Muscle of leg (tissue), 3 donors: ENCODE measurements at regions not wholly inside any gene's neighbourhood (a gene's known extent, or its start where the extent isn't known, plus 50 kb on each side); places are given as distances from the start of the nearest gene placed in this dataset.

Source experiments
- DNase-seq: peaks from one replicate; pipeline ENCODE4 v3.0.0; 2013
- H3K27ac ChIP-seq: one replicate; pipeline ENCODE4 v1.5.1; 2013; ENCODE audit warnings: mild to moderate bottlenecking, low read length, control low read depth
- H3K27me3 ChIP-seq: one replicate; pipeline ENCODE4 v1.6.1; 2013; ENCODE audit warnings: low read length; ENCODE audit not compliant: control insufficient read depth, insufficient read depth
- H3K36me3 ChIP-seq: one replicate; pipeline ENCODE4 v1.6.1; 2013; ENCODE audit warnings: low read length; ENCODE audit not compliant: control insufficient read depth, insufficient read depth
- H3K4me1 ChIP-seq: one replicate; pipeline ENCODE4 v1.6.1; 2013; ENCODE audit warnings: low read length; ENCODE audit not compliant: control insufficient read depth, insufficient read depth
- H3K4me3 ChIP-seq: one replicate; pipeline ENCODE4 v1.5.1; 2013; ENCODE audit warnings: low read length, control low read depth
- H3K9me3 ChIP-seq: replicated peaks from 2 replicates; pipeline ENCODE4 v1.6.1; 2013; ENCODE audit warnings: low read depth, low read length; ENCODE audit not compliant: control insufficient read depth
- WGBS: methylation state at CpG from one replicate; pipeline ENCODE4 v1.1.5; 2013; ENCODE audit warnings: missing lambda C conversion rate; ENCODE audit not compliant: insufficient coverage; 5-methylcytosine and 5-hydroxymethylcytosine counted together

DNA sequence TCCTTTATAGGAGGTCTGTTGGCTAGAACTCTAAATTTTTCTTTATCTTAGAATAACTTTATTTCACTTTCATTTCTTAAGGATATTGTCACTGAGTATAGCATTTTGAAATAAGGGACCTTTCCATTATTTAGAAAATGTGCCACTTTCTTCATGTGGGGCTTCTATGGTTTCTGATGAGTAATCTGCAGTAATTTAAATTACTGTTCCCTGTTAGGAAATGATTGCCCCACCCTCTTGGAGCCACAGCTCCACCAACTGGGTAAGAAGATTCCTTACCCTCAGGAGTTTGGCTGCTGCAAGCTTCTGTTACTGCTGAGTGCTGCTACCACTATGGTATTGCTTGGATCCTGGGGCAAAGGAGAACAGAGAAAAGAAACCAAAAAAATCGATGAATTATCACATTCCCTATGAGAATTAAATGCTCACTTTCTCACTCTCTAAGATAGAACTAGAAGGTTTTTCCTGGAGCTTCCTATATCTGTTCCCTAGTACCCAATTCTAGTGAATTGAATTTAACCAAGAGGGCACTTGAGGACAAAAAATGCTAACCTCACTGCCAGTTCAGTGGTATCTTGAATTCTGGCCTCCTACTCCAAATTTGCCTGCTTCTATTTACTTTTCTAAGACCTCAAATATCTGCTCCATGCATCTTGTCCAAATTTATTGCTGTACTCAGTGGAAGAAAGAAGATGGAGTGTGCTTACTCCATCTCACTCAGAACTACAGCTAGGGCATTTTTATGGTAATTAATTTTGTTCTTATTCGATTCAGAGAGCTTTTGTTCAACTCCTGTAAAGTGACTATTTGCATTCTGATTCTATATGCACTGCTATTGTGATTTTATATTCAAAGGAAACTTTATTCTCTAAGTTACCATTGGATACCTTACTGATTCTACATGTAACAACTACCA, 2111.3 kb downstream of the MAT2B start:
- Histone ChIP-seq H3K36me3 (no peaks in the 10 kb centered on the region), H3K4me1 (no peaks in the 10 kb centered on the region), H3K4me3 (no peak overlapping the region), H3K9me3 (peaks cover 2% of the 10 kb centered on the region), H3K27me3 (no peaks in the 10 kb centered on the region), H3K27ac (no peak overlapping the region)
- DNase-seq = no peak
- WGBS = no CpG with 5 or more reads among the region's 2 CpGs

GRCh38 chr5:165617491-165617890, 2112.1 kb downstream of the MAT2B start:
- H3K36me3 ChIP-seq = no peaks in the 10 kb centered on the region
- H3K27me3 ChIP-seq = no peaks in the 10 kb centered on the region
- WGBS = no CpG with 5 or more reads among the region's 2 CpGs
- H3K9me3 ChIP-seq = peaks cover 2% of the 10 kb centered on the region
- H3K27ac ChIP-seq = no peak overlapping the region
- H3K4me3 ChIP-seq = no peak overlapping the region
- no peaks in the 10 kb centered on the region for H3K4me1 ChIP-seq
- DNase-seq = no peak

GRCh38 chr5:165620394-165620793, 2115.0 kb downstream of the MAT2B start:
- Histone ChIP-seq H3K27me3 (no peaks in the 10 kb centered on the region), H3K9me3 (peaks cover 2% of the 10 kb centered on the region), H3K4me3 (no peak overlapping the region), H3K27ac (no peak overlapping the region), H3K4me1 (no peaks in the 10 kb centered on the region), H3K36me3 (no peaks in the 10 kb centered on the region)
- peak; percentile 69 for DNase-seq
- no CpG with 5 or more reads among the region's 1 CpG for WGBS

GRCh38 chr5:165622864-165623536, 2117.6 kb downstream of the MAT2B start:
- Histone ChIP-seq H3K27ac (no peak overlapping the region), H3K36me3 (no peaks in the 10 kb centered on the region), H3K9me3 (peaks cover 2% of the 10 kb centered on the region), H3K4me1 (no peaks in the 10 kb centered on the region), H3K4me3 (no peak overlapping the region), H3K27me3 (no peaks in the 10 kb centered on the region)
- no peak for DNase-seq
- WGBS = 92% methylated on average over 5 of the region's 7 CpGs

DNA sequence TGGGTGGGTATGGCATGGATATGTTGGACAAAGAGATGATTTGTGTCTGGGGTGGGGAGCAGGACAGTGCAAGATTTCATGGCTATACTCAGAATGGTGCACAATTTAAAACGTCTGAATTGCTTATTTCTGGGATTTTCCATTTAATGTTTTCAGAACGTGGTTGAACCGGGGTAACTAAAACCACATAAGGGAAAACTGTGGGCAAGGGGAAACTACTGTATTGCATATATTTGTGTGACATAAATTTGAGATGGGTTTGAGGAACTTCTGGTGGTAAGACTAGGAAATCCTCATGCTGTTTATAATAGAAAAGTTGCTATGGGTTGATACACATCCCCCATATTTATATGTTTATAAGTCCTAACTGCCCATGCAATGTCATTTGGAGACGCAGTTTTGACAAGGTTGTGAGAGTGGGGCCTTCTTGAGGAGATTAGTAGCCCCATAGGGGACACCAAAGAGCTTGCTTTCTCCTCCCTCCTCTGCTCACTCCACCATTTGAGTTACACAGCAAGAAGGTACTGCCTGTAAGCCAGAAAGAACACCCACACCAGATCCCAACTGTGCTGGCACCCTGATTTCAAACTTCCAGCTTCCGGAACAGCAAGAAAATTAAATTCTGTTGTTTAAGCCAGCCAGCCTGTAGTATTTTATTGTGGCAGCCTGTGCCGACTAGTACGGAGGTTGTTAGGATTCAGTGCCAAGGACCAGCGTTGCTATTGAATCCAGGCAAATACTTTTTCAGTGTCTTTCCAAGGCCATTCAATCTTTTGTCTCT, 2118.9 kb downstream of the MAT2B start:
- Histone ChIP-seq H3K9me3 (peaks cover 2% of the 10 kb centered on the region), H3K36me3 (no peaks in the 10 kb centered on the region), H3K27ac (no peak overlapping the region), H3K27me3 (no peaks in the 10 kb centered on the region), H3K4me1 (no peaks in the 10 kb centered on the region), H3K4me3 (no peak overlapping the region)
- no peak for DNase-seq
- WGBS = 89% methylated on average over 5 of the region's 8 CpGs

- DNase-seq = no peak
- no peak overlapping the region for H3K4me3 ChIP-seq
- H3K4me1 ChIP-seq = peaks cover 3% of the 10 kb centered on the region
- H3K27me3 ChIP-seq = no peaks in the 10 kb centered on the region
- H3K27ac ChIP-seq = no peak overlapping the region
- peaks cover 2% of the 10 kb centered on the region for H3K9me3 ChIP-seq
- H3K36me3 ChIP-seq = no peaks in the 10 kb centered on the region
These were observed 2120.7 kb downstream of the MAT2B start for GRCh38 chr5:165626161-165626560.

- Histone ChIP-seq H3K27me3 (no peaks in the 10 kb centered on the region), H3K4me1 (peaks cover 3% of the 10 kb centered on the region), H3K9me3 (no peaks in the 10 kb centered on the region), H3K27ac (no peak overlapping the region), H3K36me3 (no peaks in the 10 kb centered on the region), H3K4me3 (no peak overlapping the region)
- WGBS = 92% methylated on average over 5 of the region's 8 CpGs
- no peak for DNase-seq
These were observed 2122.2 kb downstream of the MAT2B start for GRCh38 chr5:165627548-165628170.

DNA sequence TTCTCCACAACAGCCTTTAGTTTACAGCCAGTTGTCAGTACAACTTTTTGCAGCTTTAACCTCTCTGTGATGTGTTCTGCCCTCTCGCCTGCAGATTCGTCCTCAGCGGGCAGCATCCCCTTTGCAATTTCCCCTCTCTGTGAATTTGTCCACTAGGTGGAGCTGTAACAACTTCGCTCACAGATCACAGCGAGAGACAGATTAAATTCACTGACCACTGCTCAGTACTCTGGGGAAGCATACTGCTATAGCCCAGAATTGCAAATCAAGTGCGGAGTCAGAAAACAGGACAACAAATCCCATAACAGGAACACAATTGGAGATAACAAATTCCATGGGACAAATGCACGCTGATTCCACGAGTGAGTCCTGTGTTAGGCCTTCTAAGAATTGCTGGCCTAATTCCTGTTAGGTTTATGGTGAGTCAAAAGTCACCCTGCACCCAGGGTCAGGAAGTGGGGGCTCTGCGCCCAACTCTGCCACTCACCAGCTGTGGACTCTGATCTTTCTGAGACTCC, 2124.9 kb downstream of the MAT2B start:
- H3K4me3 ChIP-seq = no peak overlapping the region
- H3K27ac ChIP-seq = no peak overlapping the region
- WGBS = 2% methylated on average over 5 of the region's 9 CpGs
- no peaks in the 10 kb centered on the region for H3K9me3 ChIP-seq
- no peaks in the 10 kb centered on the region for H3K36me3 ChIP-seq
- no peaks in the 10 kb centered on the region for H3K27me3 ChIP-seq
- peak; percentile 85 for DNase-seq
- peaks cover 3% of the 10 kb centered on the region for H3K4me1 ChIP-seq

GRCh38 chr5:165631235-165631634, 2125.8 kb downstream of the MAT2B start:
- H3K27me3 ChIP-seq = no peaks in the 10 kb centered on the region
- peaks cover 3% of the 10 kb centered on the region for H3K4me1 ChIP-seq
- no peaks in the 10 kb centered on the region for H3K9me3 ChIP-seq
- no peak for DNase-seq
- H3K36me3 ChIP-seq = no peaks in the 10 kb centered on the region
- H3K27ac ChIP-seq = no peak overlapping the region
- H3K4me3 ChIP-seq = no peak overlapping the region
- no CpG with 5 or more reads among the region's 1 CpG for WGBS
